Posterior cingulate gyrus (tissue), 11 donors: ENCODE measurements at regions not wholly inside any gene's neighbourhood (a gene's known extent, or its start where the extent isn't known, plus 50 kb on each side); places are given as distances from the start of the nearest gene placed in this dataset.

Source experiments
- DNase-seq, 10 donors: peaks; one replicate each; pipeline versions ENCODE4 v3.0.0 to v3.0.0-alpha.2; 2020 to 2021; ENCODE audit warnings: mixed read lengths in 3 of 10
- intact Hi-C: fragments of 100-400 bp; cut with DNase I; formaldehyde crosslinking; loops from one replicate; pipeline ENCODE4 v1.15.1; 2023

- no peak for DNase-seq
- intact Hi-C loops, result no loop called here
Observed at GRCh38 chr3:13963137-13963886, 83.4 kb upstream of the WNT7A start.

DNA sequence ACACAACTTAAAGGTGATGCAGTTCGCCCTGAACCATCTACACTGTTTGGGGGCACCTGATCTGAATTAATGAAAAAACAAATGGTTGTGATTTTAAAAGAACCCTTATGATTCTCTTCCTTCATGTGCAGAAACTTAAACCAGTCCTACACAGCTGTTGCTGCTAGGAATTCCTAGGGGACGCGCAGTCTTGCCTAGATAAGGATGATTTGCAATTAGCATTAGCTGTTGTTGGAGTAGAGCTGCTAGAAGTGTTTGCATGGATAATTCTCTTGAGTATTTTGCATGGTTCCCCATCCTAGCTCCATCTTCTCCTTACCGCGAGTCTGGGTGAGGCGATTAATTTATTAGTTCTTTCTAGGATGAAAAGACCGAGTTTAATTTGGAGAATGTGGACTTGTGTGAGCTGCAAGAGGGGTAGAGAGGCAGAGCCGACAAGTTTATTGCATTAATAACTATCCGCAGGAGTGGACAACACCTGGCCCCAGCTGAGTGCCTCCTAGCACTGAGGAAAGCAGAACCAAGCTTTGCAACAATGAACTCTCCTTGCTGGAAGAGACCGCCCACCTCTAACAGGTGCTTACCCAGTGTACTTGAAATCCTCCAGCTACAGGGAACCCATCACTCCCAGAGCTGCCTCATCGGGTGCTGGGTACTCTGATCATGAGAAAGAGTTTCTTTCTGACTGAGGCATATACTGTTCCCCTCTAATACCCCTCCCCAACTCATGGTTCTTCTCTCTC is 75.0 kb upstream of the WNT7A start:
- no peak for DNase-seq
- intact Hi-C loops, result no loop called here

DNA sequence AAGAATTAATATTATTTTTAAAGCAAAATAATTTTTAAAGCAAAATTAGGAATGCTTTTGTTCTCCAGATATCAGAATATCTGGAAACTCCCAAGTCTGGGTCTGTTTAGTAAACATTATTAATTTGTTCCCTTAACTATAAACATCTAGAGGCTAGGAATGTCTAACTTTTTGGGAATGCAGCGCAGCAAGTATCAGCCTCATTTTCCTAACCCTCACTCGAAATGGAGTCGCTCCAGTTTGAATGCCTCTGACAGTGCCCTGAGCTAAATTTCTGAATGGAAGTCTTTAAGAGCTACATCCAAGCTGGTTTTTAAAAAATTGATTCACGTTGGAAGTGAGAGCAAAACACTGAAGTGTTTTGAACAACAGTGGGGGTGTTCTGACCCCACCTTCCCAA is 74.4 kb upstream of the WNT7A start:
- intact Hi-C loops, result no loop called here
- no peak for DNase-seq

DNA sequence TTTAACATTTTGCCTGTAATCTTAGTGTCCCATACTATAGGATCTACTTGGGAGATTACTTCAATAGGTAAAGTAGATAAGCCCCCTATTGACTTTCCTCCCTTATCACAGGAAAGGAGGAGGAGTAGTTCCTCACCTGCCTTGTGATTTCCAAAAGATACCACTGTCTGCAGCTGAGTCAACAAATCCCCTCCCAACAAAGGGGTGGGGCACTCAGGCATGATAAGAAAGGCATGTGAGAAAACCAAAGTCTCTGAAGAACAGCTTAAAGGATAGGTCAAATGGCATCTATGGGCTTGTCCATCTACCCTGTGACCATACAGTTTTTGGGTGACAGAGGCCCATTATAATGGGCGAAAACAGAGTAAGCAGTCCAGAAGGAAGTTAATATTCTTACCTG is 71.3 kb upstream of the WNT7A start:
- DNase-seq, result no peak
- intact Hi-C loops, result no loop called here

GRCh38 chr3:13950042-13950441 is 70.2 kb upstream of the WNT7A start:
- DNase-seq, result no peak
- intact Hi-C loops, result no loop called here

DNA sequence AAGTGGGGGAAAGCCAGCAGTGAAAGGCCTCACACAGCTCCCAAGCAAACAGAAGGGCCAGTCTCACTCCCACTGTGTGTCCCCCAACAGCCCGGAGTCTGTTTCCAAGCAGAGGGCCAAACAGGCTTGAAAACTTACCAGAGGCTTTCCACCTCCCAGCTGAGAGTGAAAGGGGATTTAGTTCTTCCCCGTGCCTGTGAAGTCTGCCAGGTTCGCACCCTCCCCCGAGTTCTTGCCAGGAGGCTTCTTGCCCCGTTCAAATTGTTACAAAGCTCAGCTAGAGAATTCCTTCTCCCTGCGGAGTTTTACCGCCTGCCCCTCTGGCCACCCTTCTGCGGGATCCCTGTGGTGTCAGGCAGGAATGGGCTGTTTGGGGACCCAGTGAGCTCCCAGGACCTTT is 68.0 kb upstream of the WNT7A start:
- intact Hi-C loops, result no loop called here
- no peak for DNase-seq

DNA sequence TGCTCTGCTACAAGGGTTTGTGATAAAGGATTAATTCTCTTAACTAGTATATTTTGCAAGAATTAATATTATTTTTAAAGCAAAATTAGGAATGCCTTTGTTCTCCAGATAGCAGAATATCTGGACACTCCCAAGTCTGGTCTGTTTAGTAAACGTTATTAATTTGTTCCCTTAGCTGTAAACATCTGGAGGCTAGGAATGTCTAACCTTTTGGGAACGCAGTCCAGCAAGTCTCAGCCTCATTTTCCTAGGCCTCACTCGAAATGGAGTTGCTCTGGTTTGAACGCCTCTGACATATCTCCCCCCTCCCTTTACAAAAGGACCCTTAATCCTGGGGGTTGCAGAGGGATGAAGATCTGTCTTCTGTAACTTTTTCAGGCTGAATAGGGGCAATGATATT is 59.3 kb upstream of the WNT7A start:
- intact Hi-C loops, result no loop called here
- no peak for DNase-seq

DNA sequence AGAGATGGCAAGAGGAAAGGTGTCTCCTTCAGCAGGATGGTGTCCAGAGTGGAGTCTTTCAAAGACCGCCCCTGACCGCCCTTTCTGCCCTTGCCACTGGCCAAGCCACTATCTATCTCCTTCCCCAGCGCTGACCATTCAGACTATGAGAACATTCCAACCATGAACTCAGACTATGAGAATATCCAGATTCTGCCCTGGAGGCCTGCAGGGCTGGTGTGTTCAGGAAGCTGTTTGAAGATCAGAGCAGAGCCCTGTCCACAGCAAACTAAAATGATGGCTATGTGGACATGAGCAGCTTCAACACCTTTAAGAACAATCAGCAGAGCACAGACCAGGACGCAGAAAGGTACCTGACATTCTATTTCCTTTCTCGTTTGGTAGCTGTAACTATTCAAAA is 57.3 kb upstream of the WNT7A start:
- no peak for DNase-seq
- intact Hi-C loops, result no loop called here

- intact Hi-C loops, result no loop called here
- DNase-seq, result no peak
Observed at GRCh38 chr3:13935494-13936094, 55.7 kb upstream of the WNT7A start.

- no peak for DNase-seq
- intact Hi-C loops, result no loop called here
Observed at GRCh38 chr3:13934813-13935212, 54.9 kb upstream of the WNT7A start.

- intact Hi-C loops, result no loop called here
- peak in 1 of 10 donors; percentile 75 for DNase-seq
Observed at GRCh38 chr3:13934315-13934714, 54.4 kb upstream of the WNT7A start.

DNA sequence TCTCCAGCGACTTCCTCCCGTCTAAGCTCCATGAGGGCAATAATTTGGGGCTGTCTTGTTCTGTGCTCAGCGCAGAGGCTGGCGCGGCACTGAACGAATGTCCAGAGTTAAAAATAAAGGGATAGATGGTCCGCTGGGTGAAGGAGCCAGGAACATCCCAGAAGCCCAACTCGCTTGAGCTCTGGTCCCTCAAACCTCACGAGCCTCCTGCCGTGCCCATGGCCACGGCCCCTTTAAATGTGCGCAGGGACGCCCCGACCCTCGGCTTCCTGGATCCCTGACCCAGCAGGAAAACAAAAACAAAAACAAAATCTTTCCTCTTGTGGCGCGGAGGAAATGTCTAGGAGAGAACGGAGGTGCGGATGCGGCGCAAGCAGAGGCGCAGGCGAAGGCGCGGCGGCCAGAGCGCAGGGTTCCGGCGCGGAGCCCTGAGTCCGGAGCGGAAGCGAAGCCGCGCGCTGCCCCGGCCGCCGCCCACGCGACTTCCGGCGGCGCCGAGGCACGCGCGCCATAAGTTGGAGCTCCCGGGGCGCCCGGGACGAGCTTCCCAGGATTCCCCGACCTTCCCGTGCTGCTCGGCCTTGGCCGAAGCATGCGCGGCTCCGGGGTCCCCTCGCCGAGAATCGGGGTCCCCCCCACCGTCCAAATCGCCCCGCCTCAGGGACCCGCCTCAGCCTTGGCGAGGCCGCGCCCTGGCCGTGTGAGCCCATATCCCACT is 52.9 kb upstream of the WNT7A start:
- peak in 2 of 10 donors; percentile 4 to 74 for DNase-seq

DNA sequence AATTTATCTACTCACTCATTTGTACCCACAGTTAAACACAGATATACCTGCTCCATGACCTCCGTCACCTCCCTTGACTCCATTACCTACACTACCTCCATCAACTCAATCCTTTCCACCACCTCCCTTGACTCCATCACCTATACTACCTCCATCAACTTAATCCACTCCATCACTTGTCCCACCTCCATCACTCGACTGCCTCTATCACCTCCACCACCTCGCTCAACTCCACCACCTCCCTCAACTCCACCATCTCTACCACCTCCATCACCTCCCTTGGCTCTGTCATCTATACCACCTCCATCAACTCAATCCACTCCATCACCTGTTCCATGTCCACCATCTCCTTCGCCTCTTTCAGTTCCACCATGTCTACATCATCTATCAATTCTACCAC is 51.3 kb upstream of the WNT7A start:
- no peak for DNase-seq
- intact Hi-C loops, result no loop called here

More for the DNA sequence above, 52.9 kb upstream of the WNT7A start:
- intact Hi-C loops, result no loop called here
